ENCODE measurements at regions not wholly inside any gene's neighbourhood (a gene's known extent, or its start where the extent isn't known, plus 50 kb on each side); places are given as distances from the start of the nearest gene placed in this dataset.

DNA sequence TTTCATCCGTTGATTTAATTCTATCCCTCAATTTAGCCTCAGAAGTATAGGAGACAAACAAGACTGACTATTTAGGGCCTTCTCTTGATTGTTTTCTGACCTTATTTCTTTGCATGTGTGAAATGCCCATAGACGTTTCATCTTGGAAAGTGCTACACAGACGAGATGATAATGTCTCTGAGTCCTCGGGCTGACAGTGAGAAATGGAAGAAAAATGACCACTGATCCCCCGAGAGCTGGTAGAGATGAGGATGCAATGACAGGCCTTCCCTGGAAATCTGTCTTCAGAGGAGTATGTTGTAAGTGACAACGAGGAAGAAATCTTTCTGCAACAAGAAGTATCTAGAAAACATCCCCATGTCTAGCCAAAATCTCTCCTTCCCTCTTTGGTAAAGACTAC lies 522.9 kb downstream of the HAPSTR1 start:
- TF ChIP-seq, protein P1, sequence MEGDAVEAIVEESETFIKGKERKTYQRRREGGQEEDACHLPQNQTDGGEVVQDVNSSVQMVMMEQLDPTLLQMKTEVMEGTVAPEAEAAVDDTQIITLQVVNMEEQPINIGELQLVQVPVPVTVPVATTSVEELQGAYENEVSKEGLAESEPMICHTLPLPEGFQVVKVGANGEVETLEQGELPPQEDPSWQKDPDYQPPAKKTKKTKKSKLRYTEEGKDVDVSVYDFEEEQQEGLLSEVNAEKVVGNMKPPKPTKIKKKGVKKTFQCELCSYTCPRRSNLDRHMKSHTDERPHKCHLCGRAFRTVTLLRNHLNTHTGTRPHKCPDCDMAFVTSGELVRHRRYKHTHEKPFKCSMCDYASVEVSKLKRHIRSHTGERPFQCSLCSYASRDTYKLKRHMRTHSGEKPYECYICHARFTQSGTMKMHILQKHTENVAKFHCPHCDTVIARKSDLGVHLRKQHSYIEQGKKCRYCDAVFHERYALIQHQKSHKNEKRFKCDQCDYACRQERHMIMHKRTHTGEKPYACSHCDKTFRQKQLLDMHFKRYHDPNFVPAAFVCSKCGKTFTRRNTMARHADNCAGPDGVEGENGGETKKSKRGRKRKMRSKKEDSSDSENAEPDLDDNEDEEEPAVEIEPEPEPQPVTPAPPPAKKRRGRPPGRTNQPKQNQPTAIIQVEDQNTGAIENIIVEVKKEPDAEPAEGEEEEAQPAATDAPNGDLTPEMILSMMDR (IDR thresholded peaks at IDR 0.05 in 4 of 5, conservative IDR thresholded peaks at IDR 0.05 in 1 of 5): no peak
- TF ChIP-seq POLR2A (IDR thresholded peaks at IDR 0.05): no peak
